Retina (tissue), 1 donor: ENCODE measurements at regions not wholly inside any gene's neighbourhood (a gene's known extent, or its start where the extent isn't known, plus 50 kb on each side); places are given as distances from the start of the nearest gene placed in this dataset.

ENCODE experiments used
- DNase-seq: peaks from one replicate; pipeline ENCODE4 v3.0.0-alpha.2; 2016

GRCh38 chr5:17132444-17133083 is 84.9 kb upstream of the BASP1 start:
- peak; percentile 48 for DNase-seq

- no peak for DNase-seq
Observed at GRCh38 chr5:17135050-17135449, 82.4 kb upstream of the BASP1 start.

GRCh38 chr5:17143335-17143734 is 74.1 kb upstream of the BASP1 start:
- DNase-seq, result no peak

DNA sequence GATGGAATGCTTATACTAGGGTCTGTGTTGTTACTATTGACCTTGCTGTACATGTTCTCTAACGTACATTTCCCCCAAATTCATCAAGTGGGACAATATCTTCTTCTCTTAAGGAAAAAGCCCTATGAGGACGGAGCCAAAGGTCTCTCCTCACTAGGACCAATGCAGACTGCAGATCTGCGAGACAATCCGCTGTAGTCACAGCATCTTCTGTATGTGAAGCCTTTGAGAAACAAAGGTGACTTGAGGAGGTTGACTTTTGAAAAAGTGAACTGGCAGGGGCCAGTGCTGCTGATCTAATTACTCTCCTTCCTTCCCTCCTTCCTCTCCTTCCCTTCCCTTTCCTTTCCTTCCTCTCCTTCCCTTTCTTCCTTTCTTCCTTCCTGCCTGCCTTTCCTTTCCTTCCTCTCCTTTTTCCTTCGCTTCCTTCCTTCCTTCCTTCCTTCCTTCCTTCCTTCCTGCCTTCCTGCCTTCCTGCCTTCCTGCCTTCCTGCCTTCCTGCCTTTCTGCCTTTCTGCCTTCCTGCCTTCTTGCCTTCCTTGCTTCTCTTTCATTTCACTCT is 71.1 kb upstream of the BASP1 start:
- DNase-seq, result no peak

DNA sequence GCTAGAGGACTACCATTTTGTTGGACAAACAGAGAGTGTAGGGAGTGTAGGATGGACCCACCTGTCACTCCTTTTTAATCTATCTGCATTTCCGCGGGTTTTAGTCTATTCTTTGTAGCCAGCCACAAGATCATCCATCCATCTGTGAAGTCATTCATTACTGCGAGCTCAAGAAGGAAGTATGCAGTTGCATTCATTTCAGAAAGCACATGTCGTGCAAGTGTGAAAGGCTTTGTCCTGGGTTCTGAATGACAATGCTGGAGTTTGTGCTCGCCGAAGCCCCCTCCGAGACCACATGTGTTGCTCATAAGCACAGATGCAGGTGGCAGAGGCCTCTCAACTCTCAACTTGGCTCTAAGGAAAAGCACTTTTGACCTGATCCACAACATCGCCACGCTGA is 70.3 kb upstream of the BASP1 start:
- DNase-seq, result no peak

- DNase-seq, result no peak
Observed at GRCh38 chr5:17147617-17148016, 69.8 kb upstream of the BASP1 start.

DNA sequence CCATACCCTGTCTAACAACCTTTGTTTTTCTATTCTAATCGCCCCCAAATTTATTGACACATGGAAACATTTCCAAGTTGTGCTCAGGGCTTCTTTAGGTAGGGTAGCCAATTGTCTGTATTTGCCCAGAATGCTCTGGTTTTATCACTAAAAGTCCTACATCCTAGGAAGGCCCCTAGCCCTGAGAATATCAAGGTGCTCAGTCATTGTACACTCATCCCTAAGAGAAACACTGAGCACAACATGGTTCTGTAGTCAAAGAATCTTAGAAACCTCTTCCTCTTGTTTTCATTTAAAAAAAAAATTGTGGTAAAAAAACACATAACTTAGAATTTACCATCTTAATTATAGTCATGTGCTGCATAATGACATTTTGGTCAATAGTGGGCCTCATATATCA is 69.0 kb upstream of the BASP1 start:
- no peak for DNase-seq

DNA sequence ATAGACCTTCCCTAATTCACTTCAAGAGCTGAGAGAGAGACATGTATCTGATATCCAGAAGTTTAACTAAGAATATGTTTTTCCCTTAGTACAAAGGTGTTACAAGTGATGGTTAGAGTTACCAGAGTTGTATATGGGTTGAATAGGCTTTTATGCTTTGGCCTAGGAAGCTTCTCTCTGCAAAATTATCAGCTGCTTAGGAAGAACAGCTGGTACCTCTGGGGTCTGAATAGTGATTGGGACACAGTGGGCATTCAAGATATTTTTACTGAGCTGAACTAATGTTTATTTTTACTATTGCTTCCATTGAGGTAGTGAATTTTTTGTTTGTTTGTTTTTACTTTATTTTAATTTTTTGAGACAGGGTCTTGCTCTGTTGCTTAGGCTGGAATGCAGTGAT is 67.6 kb upstream of the BASP1 start:
- no peak for DNase-seq

- no peak for DNase-seq
Observed at GRCh38 chr5:17150531-17150930, 66.9 kb upstream of the BASP1 start.

GRCh38 chr5:17151686-17152085 is 65.7 kb upstream of the BASP1 start:
- no peak for DNase-seq

DNA sequence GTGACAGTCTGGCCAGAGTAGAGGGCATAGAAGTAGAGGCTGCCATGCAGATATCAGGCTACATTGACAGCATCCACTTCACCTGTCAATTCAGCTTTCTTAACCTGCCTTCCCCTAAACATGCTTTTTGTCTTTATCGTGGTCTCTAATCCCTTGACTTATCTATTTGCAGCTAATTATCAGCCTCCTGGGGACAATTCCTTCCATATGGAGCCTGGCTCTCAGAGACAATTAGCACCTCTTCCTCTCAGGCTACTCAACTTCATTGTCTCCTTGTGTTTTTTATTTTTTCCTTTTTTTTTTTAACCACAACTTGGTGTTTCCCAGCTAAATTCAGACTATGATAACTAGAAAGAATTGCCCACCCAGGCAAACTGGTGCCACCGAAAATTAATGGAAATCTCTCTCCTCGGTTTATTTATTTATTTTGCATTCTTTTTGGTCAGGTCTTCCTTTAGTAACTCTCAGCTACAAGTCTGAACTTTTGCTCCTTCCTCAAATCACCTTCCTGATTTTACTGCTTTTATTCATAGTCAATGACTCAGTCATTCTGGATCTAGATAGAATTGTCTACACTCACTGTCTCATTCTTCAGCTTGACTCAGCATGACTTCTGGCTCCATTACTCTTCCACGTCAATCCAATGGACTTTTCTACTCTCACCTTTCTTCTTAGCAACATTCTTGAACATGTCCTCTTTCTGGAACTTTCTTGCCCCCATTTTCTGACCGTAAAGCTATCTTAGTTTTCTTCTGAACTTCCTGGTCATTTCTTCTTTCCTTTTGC is 63.0 kb upstream of the BASP1 start:
- no peak for DNase-seq

GRCh38 chr5:17156463-17156862 is 61.0 kb upstream of the BASP1 start:
- DNase-seq, result no peak

- no peak for DNase-seq
Observed at GRCh38 chr5:17157294-17157693, 60.1 kb upstream of the BASP1 start.

GRCh38 chr5:17157916-17158529 is 59.4 kb upstream of the BASP1 start:
- DNase-seq, result no peak

DNA sequence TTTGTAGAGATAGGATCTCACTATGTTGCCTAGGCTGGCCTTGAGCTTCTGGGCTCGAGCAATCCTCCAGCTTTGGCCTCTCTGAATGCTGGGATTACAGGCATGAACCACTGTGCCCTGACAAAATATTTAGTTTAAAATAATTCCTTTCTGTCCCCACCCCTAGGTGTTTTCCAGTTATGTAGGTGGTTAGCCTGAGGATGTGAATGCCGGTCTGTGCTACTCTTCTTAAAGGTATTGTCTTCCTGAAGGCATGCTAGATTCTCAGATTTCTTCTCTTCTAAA is 56.7 kb upstream of the BASP1 start:
- DNase-seq, result no peak

DNA sequence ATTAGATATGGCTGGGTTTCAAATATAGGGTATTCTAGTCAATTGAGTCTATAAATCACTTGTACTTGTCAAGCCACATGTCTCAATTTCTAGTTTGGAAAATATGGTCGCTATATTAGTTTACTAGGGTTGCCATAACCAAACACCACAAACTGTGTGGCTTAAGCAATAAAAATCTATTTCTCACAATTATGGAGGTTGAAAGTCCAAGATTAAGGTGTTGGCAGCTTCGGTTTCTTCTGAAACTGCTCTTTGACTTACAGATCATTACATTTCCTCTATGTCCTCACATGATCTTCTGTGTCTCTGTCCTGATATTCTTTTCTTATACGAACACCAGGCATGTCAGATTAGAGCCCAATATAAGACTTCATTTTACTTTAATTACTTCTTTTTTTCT is 55.8 kb upstream of the BASP1 start:
- DNase-seq, result no peak

- DNase-seq, result no peak
Observed at GRCh38 chr5:17163221-17163620, 54.2 kb upstream of the BASP1 start.

DNA sequence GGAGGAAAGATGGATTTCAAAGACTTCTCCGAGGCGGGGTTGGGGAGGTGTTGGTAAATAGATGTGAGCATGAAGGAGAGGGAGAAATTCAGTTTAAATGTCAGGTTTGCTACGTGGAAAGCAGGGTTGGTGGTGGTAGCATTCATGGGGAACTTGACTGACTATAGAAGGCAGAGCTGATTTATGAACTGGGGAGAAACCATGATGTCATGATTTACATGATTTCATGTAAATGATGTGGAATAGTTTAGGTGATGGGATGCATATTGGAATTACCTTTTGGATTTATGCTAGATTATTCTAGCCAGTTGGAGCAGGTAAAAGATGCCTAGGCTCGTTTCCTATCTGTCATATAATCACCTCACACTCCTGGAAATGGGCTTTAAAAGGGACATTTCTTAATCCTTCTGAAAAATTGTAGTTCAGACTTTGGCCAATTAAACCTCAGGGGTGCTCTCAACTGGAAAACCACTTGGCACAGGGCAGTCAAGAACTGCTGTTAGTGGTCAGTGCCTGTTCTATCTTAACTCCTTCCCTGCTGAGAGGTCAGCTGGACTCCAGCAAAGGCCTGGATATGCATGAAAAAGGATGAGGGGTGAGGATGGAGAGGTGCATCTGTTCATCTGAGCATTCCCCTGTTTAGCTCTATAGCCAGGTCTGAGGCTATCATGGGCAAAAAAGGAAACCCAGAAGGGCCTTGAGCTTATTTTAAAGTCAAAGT is 50.1 kb upstream of the BASP1 start:
- DNase-seq, result no peak
